Neural progenitor cell (in vitro differentiated cells): ENCODE measurements at regions not wholly inside any gene's neighbourhood (a gene's known extent, or its start where the extent isn't known, plus 50 kb on each side); places are given as distances from the start of the nearest gene placed in this dataset.

Source experiments
- CTCF ChIP-seq: fragments of 200-600 bp; sonication (generic); IDR thresholded peaks from 2 replicates; pipeline ENCODE4 v1.5.1; 2017; ENCODE audit warnings: antibody characterized with exemption, mild to moderate bottlenecking
- EZH2 ChIP-seq: fragments of 200-600 bp; sonication (generic); IDR thresholded peaks from 2 replicates; pipeline ENCODE4 v1.6.1; 2017; ENCODE audit warnings: antibody characterized with exemption, mild to moderate bottlenecking, moderate library complexity
- EZH2phosphoT487 ChIP-seq: fragments of 200-600 bp; sonication (generic); IDR thresholded peaks from 2 replicates; pipeline ENCODE4 v1.6.1; 2017; ENCODE audit warnings: antibody characterized with exemption

DNA sequence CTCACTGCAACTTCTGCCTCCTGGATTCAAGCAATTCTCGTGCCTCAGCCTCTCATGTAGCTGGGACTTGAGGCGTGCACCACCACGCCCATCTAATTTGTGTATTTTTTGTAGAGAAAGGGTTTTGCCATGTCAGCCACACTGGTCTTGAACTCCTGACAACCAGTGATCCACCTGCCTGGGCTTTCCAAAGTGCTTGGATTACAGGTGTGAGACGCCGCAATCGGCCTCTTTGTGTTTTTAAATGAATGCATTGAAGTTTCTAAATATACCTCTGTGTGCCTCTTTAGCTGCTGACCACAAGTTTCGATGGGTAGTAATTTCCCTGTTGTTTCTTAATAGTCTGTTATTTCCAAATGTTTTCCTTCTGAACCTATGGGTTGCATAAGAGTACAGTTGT is 765.3 kb upstream of the GRIA3 start:
- no peak for TF ChIP-seq EZH2
- TF ChIP-seq CTCF, result no peak
- TF ChIP-seq EZH2phosphoT487, result no peak
